WERI-Rb-1 (cell line): ENCODE measurements at regions not wholly inside any gene's neighbourhood (a gene's known extent, or its start where the extent isn't known, plus 50 kb on each side); places are given as distances from the start of the nearest gene placed in this dataset.

Source experiments
- DNase-seq: peaks from one replicate; pipeline ENCODE4 v3.0.0-alpha.2; 2020
- H3K27ac ChIP-seq: fragments of 250-450 bp; sonication (Bioruptor Pico); 2 replicates; pipeline ENCODE4 v1.5.1; 2020; ENCODE audit warnings: mild to moderate bottlenecking, moderate library complexity
- H3K27me3 ChIP-seq: fragments of 250-450 bp; sonication (Bioruptor Pico); 2 replicates; pipeline ENCODE4 v1.5.1; 2021; ENCODE audit warnings: mild to moderate bottlenecking, low read depth, moderate library complexity; ENCODE audit not compliant: insufficient read depth, severe bottlenecking
- H3K36me3 ChIP-seq: fragments of 250-450 bp; sonication (Bioruptor Pico); 2 replicates; pipeline ENCODE4 v1.5.1; 2020; ENCODE audit warnings: mild to moderate bottlenecking, moderate library complexity
- H3K4me3 ChIP-seq: 2 replicates; pipeline ENCODE4 v1.5.1; 2011; ENCODE audit warnings: low read depth, mild to moderate bottlenecking, control low read depth, low read length
- H3K9me3 ChIP-seq: fragments of 250-450 bp; sonication (Bioruptor Pico); 2 replicates; pipeline ENCODE4 v1.5.1; 2021; ENCODE audit warnings: mild to moderate bottlenecking, moderate library complexity; ENCODE audit not compliant: severe bottlenecking
- CTCF ChIP-seq: IDR thresholded peaks from 2 replicates; pipeline ENCODE4 v1.5.1; 2011; ENCODE audit warnings: low read depth, mild to moderate bottlenecking, control low read depth, inconsistent platforms, low read length

GRCh38 chr5:2329741-2330140 lies 421.7 kb downstream of the IRX2 start:
- Histone ChIP-seq H3K36me3 (no peaks in the 10 kb centered on the region), H3K27me3 (peaks cover 90% of the 10 kb centered on the region), H3K4me3 (no peak overlapping the region), H3K27ac (no peak overlapping the region), H3K9me3 (no peaks in the 10 kb centered on the region)
- TF ChIP-seq CTCF, result no peak
- no peak for DNase-seq

- DNase-seq, result no peak
Measured at GRCh38 chr5:2326601-2327000, 424.9 kb downstream of the IRX2 start.

GRCh38 chr5:2324788-2325187 lies 426.7 kb downstream of the IRX2 start:
- H3K36me3 ChIP-seq, result no peaks in the 10 kb centered on the region
- no peak overlapping the region for H3K27ac ChIP-seq
- H3K9me3 ChIP-seq, result no peaks in the 10 kb centered on the region
- no peak overlapping the region for H3K4me3 ChIP-seq
- no peak for DNase-seq
- TF ChIP-seq CTCF, result no peak
- H3K27me3 ChIP-seq, result peaks cover 86% of the 10 kb centered on the region

More at GRCh38 chr5:2326601-2327000, 424.9 kb downstream of the IRX2 start:
- TF ChIP-seq CTCF, result no peak
- Histone ChIP-seq H3K4me3 (no peak overlapping the region), H3K27ac (no peak overlapping the region), H3K9me3 (no peaks in the 10 kb centered on the region), H3K36me3 (no peaks in the 10 kb centered on the region), H3K27me3 (peaks cover 87% of the 10 kb centered on the region)

GRCh38 chr5:2320611-2321010 lies 430.9 kb downstream of the IRX2 start:
- Histone ChIP-seq H3K9me3 (no peaks in the 10 kb centered on the region), H3K27me3 (peaks cover 79% of the 10 kb centered on the region), H3K4me3 (no peak overlapping the region), H3K36me3 (no peaks in the 10 kb centered on the region), H3K27ac (no peak overlapping the region)
- DNase-seq, result no peak
- TF ChIP-seq CTCF, result no peak

GRCh38 chr5:2317540-2317939 lies 433.9 kb downstream of the IRX2 start:
- Histone ChIP-seq H3K4me3 (no peak overlapping the region), H3K36me3 (no peaks in the 10 kb centered on the region), H3K27me3 (peaks cover 60% of the 10 kb centered on the region), H3K9me3 (peaks cover 6% of the 10 kb centered on the region), H3K27ac (no peak overlapping the region)
- no peak for DNase-seq
- no peak for TF ChIP-seq CTCF

GRCh38 chr5:2311851-2312250 lies 429.1 kb upstream of the IRX4 start:
- no peak for DNase-seq
- Histone ChIP-seq H3K36me3 (no peaks in the 10 kb centered on the region), H3K9me3 (peaks cover 6% of the 10 kb centered on the region), H3K4me3 (no peak overlapping the region), H3K27ac (no peak overlapping the region), H3K27me3 (peaks cover 65% of the 10 kb centered on the region)
- no peak for TF ChIP-seq CTCF
